HG03521 (cell line): ENCODE measurements at regions not wholly inside any gene's neighbourhood (a gene's known extent, or its start where the extent isn't known, plus 50 kb on each side); places are given as distances from the start of the nearest gene placed in this dataset.

Experiments
- ATAC-seq: cut with Tn5 transposase; IDR thresholded peaks from one replicate; pipeline ENCODE4 v1.9.1; 2021; ENCODE audit warnings: mild to moderate bottlenecking, moderate library complexity; ENCODE audit not compliant: unreplicated experiment

GRCh38 chr2:47238638-47239037, 62.3 kb upstream of the CALM2 start:
- ATAC-seq: no peak

- no peak for ATAC-seq
Measured at GRCh38 chr2:47237375-47238334, 61.3 kb upstream of the CALM2 start.

- ATAC-seq: no peak
Measured at GRCh38 chr2:47236503-47237215, 60.3 kb upstream of the CALM2 start.

GRCh38 chr2:47235132-47235531, 58.8 kb upstream of the CALM2 start:
- no peak for ATAC-seq

- ATAC-seq: no peak
Measured at GRCh38 chr2:47234456-47234855, 58.1 kb upstream of the CALM2 start.

- no peak for ATAC-seq
Measured at GRCh38 chr2:47232738-47233415, 56.6 kb upstream of the CALM2 start.

- no peak for ATAC-seq
Measured at GRCh38 chr2:47230418-47230817, 54.1 kb upstream of the CALM2 start.

GRCh38 chr2:47227532-47228279, 51.4 kb upstream of the CALM2 start:
- ATAC-seq: no peak

GRCh38 chr2:47226923-47227220, 50.6 kb upstream of the CALM2 start:
- no peak for ATAC-seq

- no peak for ATAC-seq
Measured at GRCh38 chr2:47226132-47226922, 50.0 kb upstream of the CALM2 start.
